ENCODE measurements at regions not wholly inside any gene's neighbourhood (a gene's known extent, or its start where the extent isn't known, plus 50 kb on each side); places are given as distances from the start of the nearest gene placed in this dataset.

- Histone ChIP-seq H3K9ac (ENCODE audit: low read depth, low read length) (no peak overlapping the region), H3K9me3 (ENCODE audit: control insufficient read depth, insufficient read depth, low read length) (no peaks in the 10 kb centered on the region), H3K27me3 (ENCODE audit: control insufficient read depth, insufficient read depth, low read length) (no peaks in the 10 kb centered on the region), H3K4me3 (ENCODE audit: low read depth, low read length) (no peak overlapping the region), H3K4me1 (ENCODE audit: control insufficient read depth, insufficient read depth, low read length) (no peaks in the 10 kb centered on the region), H3K36me3 (ENCODE audit: control insufficient read depth, insufficient read depth, low read length) (no peaks in the 10 kb centered on the region)
Measured at GRCh38 chr11:28951191-28951590, 843.0 kb downstream of the METTL15 start.

DNA sequence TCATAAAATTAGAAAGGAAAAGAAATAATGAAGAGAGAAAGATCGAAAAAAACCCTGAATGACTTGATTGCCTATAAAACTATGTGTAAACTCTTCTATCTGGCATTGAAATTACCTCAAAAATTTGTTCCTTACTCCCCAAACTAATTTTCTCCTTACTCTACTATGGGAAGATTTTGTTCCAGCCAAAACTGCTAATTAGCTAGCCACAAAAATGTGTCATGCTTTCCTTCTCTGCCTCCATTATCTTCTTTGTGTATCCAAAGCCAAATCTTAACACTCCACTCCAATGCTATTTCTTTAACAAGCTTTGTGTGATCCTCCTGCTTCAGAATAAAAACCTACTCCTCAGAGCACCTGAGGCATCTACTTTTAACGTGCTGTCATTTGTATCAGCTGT is 831.2 kb downstream of the METTL15 start:
- Histone ChIP-seq H3K4me3 (ENCODE audit: low read depth, low read length) (no peak overlapping the region), H3K4me1 (ENCODE audit: control insufficient read depth, insufficient read depth, low read length) (no peaks in the 10 kb centered on the region), H3K27me3 (ENCODE audit: control insufficient read depth, insufficient read depth, low read length) (no peaks in the 10 kb centered on the region), H3K9ac (ENCODE audit: low read depth, low read length) (no peak overlapping the region), H3K9me3 (ENCODE audit: control insufficient read depth, insufficient read depth, low read length) (no peaks in the 10 kb centered on the region), H3K36me3 (ENCODE audit: control insufficient read depth, insufficient read depth, low read length) (no peaks in the 10 kb centered on the region)

- Histone ChIP-seq H3K36me3 (ENCODE audit: control insufficient read depth, insufficient read depth, low read length) (no peaks in the 10 kb centered on the region), H3K9me3 (ENCODE audit: control insufficient read depth, insufficient read depth, low read length) (no peaks in the 10 kb centered on the region), H3K9ac (ENCODE audit: low read depth, low read length) (no peak overlapping the region), H3K4me1 (ENCODE audit: control insufficient read depth, insufficient read depth, low read length) (no peaks in the 10 kb centered on the region), H3K4me3 (ENCODE audit: low read depth, low read length) (no peak overlapping the region), H3K27me3 (ENCODE audit: control insufficient read depth, insufficient read depth, low read length) (no peaks in the 10 kb centered on the region)
Measured at GRCh38 chr11:28938091-28938490, 829.9 kb downstream of the METTL15 start.

DNA sequence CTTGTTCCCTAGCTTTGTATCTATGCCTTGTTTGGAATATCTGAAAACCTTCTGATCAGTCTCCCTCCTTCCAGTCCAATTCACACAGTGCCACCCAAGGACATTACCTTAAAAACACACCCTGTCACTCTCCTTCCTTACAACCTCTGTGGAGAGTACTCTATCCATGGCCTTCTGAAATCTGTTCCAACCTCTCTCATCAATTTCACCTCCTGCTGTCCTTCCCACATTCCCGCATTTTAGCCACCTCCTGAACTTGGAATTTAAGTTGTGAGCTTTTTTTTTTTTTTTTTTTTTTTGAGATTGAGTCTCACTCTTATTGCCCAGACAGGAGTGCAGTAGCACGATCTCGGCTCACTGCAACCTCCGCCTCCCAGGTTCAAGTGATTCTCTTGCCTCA is 824.8 kb downstream of the METTL15 start:
- H3K4me3 ChIP-seq (ENCODE audit: low read depth, low read length): no peak overlapping the region
- no peak overlapping the region for H3K9ac ChIP-seq (ENCODE audit: low read depth, low read length)
- H3K36me3 ChIP-seq (ENCODE audit: control insufficient read depth, insufficient read depth, low read length): no peaks in the 10 kb centered on the region
- H3K27me3 ChIP-seq (ENCODE audit: control insufficient read depth, insufficient read depth, low read length): no peaks in the 10 kb centered on the region
- no peaks in the 10 kb centered on the region for H3K4me1 ChIP-seq (ENCODE audit: control insufficient read depth, insufficient read depth, low read length)
- H3K9me3 ChIP-seq (ENCODE audit: control insufficient read depth, insufficient read depth, low read length): no peaks in the 10 kb centered on the region

DNA sequence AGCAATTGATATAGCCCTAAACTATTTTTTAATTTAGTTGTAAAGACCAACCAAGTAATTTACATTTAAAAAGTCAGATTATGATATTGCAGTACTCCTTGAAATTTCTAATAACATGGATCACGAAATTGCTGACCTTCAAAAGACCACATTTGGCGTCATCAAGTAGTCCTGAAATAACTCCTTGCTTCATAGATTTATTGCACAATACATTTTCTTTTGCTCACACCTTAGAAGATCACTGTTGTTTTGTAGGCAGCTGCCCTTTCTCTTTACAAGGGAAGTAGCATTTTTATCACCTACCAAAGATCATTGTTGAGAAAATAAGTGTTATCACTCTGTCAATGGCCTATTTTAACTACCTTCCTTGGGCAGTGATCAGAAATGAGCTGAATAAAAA is 815.8 kb downstream of the METTL15 start:
- H3K9me3 ChIP-seq (ENCODE audit: control insufficient read depth, insufficient read depth, low read length): no peaks in the 10 kb centered on the region
- no peaks in the 10 kb centered on the region for H3K36me3 ChIP-seq (ENCODE audit: control insufficient read depth, insufficient read depth, low read length)
- no peak overlapping the region for H3K4me3 ChIP-seq (ENCODE audit: low read depth, low read length)
- no peaks in the 10 kb centered on the region for H3K27me3 ChIP-seq (ENCODE audit: control insufficient read depth, insufficient read depth, low read length)
- no peaks in the 10 kb centered on the region for H3K4me1 ChIP-seq (ENCODE audit: control insufficient read depth, insufficient read depth, low read length)
- H3K9ac ChIP-seq (ENCODE audit: low read depth, low read length): no peak overlapping the region

GRCh38 chr11:28922386-28922981 is 814.3 kb downstream of the METTL15 start:
- H3K36me3 ChIP-seq (ENCODE audit: control insufficient read depth, insufficient read depth, low read length): no peaks in the 10 kb centered on the region
- no peaks in the 10 kb centered on the region for H3K9me3 ChIP-seq (ENCODE audit: control insufficient read depth, insufficient read depth, low read length)
- H3K4me1 ChIP-seq (ENCODE audit: control insufficient read depth, insufficient read depth, low read length): no peaks in the 10 kb centered on the region
- H3K9ac ChIP-seq (ENCODE audit: low read depth, low read length): no peak overlapping the region
- H3K27me3 ChIP-seq (ENCODE audit: control insufficient read depth, insufficient read depth, low read length): no peaks in the 10 kb centered on the region
- H3K4me3 ChIP-seq (ENCODE audit: low read depth, low read length): no peak overlapping the region

DNA sequence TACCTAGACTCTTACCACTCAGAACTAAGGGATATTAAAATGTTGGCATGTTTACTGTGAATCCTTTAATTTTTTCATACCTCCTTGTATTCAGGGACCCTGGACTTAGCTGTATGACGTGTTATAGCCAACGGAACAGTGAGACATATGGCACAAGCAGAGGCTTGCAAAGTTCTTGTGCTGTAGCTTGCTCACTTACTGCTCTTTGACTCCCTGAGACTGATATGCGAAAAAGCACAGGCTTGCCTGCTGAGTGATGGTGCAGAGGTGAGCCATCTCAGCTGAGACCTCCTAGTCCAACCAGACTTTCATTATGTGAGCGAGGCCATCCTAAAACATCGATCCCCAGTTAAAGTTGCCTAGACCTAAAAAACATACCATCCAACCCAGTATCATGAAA is 811.0 kb downstream of the METTL15 start:
- Histone ChIP-seq H3K9me3 (ENCODE audit: control insufficient read depth, insufficient read depth, low read length) (no peaks in the 10 kb centered on the region), H3K4me1 (ENCODE audit: control insufficient read depth, insufficient read depth, low read length) (no peaks in the 10 kb centered on the region), H3K27me3 (ENCODE audit: control insufficient read depth, insufficient read depth, low read length) (no peaks in the 10 kb centered on the region), H3K9ac (ENCODE audit: low read depth, low read length) (no peak overlapping the region), H3K4me3 (ENCODE audit: low read depth, low read length) (no peak overlapping the region), H3K36me3 (ENCODE audit: control insufficient read depth, insufficient read depth, low read length) (no peaks in the 10 kb centered on the region)

GRCh38 chr11:28913883-28914282 is 805.7 kb downstream of the METTL15 start:
- Histone ChIP-seq H3K27me3 (ENCODE audit: control insufficient read depth, insufficient read depth, low read length) (no peaks in the 10 kb centered on the region), H3K4me3 (ENCODE audit: low read depth, low read length) (no peak overlapping the region), H3K36me3 (ENCODE audit: control insufficient read depth, insufficient read depth, low read length) (no peaks in the 10 kb centered on the region), H3K9ac (ENCODE audit: low read depth, low read length) (no peak overlapping the region), H3K4me1 (ENCODE audit: control insufficient read depth, insufficient read depth, low read length) (no peaks in the 10 kb centered on the region), H3K9me3 (ENCODE audit: control insufficient read depth, insufficient read depth, low read length) (no peaks in the 10 kb centered on the region)

DNA sequence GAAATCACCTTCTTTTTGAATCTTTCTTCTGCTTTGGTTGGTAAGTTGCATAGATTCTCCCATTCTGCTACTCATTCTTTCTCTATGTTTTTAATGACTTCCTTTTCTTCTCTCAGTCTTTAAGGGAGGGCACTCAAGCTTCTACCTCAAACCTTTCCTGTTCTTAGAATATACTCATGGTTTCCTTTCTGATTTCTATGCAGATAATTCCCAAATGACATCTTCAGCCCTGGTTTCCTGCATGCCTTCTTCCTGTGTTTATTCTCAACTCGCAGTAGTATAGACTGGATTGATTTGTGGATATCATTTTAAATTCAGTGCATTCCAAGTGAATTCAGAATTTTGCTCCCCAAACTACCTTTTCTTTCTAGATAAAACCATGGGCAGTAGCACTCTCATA is 803.6 kb downstream of the METTL15 start:
- Histone ChIP-seq H3K9me3 (ENCODE audit: control insufficient read depth, insufficient read depth, low read length) (no peaks in the 10 kb centered on the region), H3K36me3 (ENCODE audit: control insufficient read depth, insufficient read depth, low read length) (no peaks in the 10 kb centered on the region), H3K4me1 (ENCODE audit: control insufficient read depth, insufficient read depth, low read length) (no peaks in the 10 kb centered on the region), H3K27me3 (ENCODE audit: control insufficient read depth, insufficient read depth, low read length) (no peaks in the 10 kb centered on the region), H3K9ac (ENCODE audit: low read depth, low read length) (no peak overlapping the region), H3K4me3 (ENCODE audit: low read depth, low read length) (no peak overlapping the region)

DNA sequence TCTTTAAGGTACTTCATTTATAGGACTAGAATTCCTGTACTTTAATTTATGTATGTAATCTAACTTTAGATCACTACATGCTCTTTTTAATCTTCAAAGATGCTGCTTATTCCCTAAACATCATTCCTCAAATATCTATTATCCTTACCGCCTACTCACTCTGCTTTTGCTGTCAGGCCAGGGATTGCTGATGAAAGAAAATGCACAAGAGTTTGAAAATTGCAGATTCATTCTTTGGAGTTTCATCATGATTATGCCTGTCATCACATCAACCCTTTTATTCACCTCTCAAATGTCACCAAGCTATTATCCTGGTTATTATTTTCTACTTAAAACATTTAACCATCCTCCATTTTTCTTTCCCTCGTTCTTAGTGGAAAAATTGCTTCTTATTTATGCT is 802.7 kb downstream of the METTL15 start:
- Histone ChIP-seq H3K4me1 (ENCODE audit: control insufficient read depth, insufficient read depth, low read length) (no peaks in the 10 kb centered on the region), H3K9ac (ENCODE audit: low read depth, low read length) (no peak overlapping the region), H3K27me3 (ENCODE audit: control insufficient read depth, insufficient read depth, low read length) (no peaks in the 10 kb centered on the region), H3K36me3 (ENCODE audit: control insufficient read depth, insufficient read depth, low read length) (no peaks in the 10 kb centered on the region), H3K9me3 (ENCODE audit: control insufficient read depth, insufficient read depth, low read length) (no peaks in the 10 kb centered on the region), H3K4me3 (ENCODE audit: low read depth, low read length) (no peak overlapping the region)

GRCh38 chr11:28903716-28904115 is 795.5 kb downstream of the METTL15 start:
- no peaks in the 10 kb centered on the region for H3K27me3 ChIP-seq (ENCODE audit: control insufficient read depth, insufficient read depth, low read length)
- H3K9ac ChIP-seq (ENCODE audit: low read depth, low read length): no peak overlapping the region
- no peaks in the 10 kb centered on the region for H3K9me3 ChIP-seq (ENCODE audit: control insufficient read depth, insufficient read depth, low read length)
- no peak overlapping the region for H3K4me3 ChIP-seq (ENCODE audit: low read depth, low read length)
- no peaks in the 10 kb centered on the region for H3K36me3 ChIP-seq (ENCODE audit: control insufficient read depth, insufficient read depth, low read length)
- H3K4me1 ChIP-seq (ENCODE audit: control insufficient read depth, insufficient read depth, low read length): no peaks in the 10 kb centered on the region

DNA sequence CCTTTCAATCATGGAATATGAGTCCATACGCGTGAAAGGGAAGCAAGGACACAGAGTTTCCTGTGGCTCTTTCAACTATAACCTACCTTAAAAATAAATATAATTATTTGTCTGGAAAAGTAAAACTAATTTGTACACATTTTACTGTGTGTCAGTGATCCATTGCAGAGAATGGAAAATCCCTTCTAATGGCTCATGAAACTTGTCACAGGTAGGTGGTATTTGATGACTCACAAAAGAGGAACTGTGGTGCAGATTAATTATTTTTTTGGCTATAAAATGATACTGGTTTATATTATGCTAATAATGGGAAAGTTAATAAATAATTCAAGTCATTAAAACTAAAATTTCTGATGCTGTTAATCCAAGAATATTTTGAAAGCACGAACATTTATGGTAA is 792.2 kb downstream of the METTL15 start:
- Histone ChIP-seq H3K27me3 (ENCODE audit: control insufficient read depth, insufficient read depth, low read length) (no peaks in the 10 kb centered on the region), H3K4me1 (ENCODE audit: control insufficient read depth, insufficient read depth, low read length) (no peaks in the 10 kb centered on the region), H3K4me3 (ENCODE audit: low read depth, low read length) (no peak overlapping the region), H3K36me3 (ENCODE audit: control insufficient read depth, insufficient read depth, low read length) (no peaks in the 10 kb centered on the region), H3K9ac (ENCODE audit: low read depth, low read length) (no peak overlapping the region), H3K9me3 (ENCODE audit: control insufficient read depth, insufficient read depth, low read length) (no peaks in the 10 kb centered on the region)

Data from iPS-15b (cell line).